ENCODE measurements at regions not wholly inside any gene's neighbourhood (a gene's known extent, or its start where the extent isn't known, plus 50 kb on each side); places are given as distances from the start of the nearest gene placed in this dataset.

GRCh38 chr2:158741625-158742024 lies 53.5 kb upstream of the DAPL1 start:
- Mint-ChIP-seq H3K4me1 (peaks cover 0 to 5% of the 10 kb centered on the region in 2 donors), H3K9me3 (no peaks in the 10 kb centered on the region), H3K27ac (no peak overlapping the region), H3K4me3 (no peak overlapping the region), H3K36me3 (no peaks in the 10 kb centered on the region), H3K27me3 (ENCODE audit: low read depth in 2 of 2) (peaks cover 11 to 23% of the 10 kb centered on the region in 2 donors)
- ATAC-seq (no peak), DNase-seq (no peak)
- no peaks in the 10 kb centered on the region for H3K9me3 ChIP-seq (ENCODE audit: control insufficient read depth, insufficient read depth, low read length)
- intact Hi-C loops (cut with micrococcal nuclease), result no loop called here
- H3K27me3 ChIP-seq (ENCODE audit: control insufficient read depth, insufficient read depth, low read length), result no peaks in the 10 kb centered on the region
- no peaks in the 10 kb centered on the region for H3K36me3 ChIP-seq (ENCODE audit: control insufficient read depth, insufficient read depth, low read length)
- TF ChIP-seq CTCF (IDR thresholded peaks at IDR 0.05), result no peak
- no peaks in the 10 kb centered on the region for H3K4me1 ChIP-seq (ENCODE audit: control insufficient read depth, insufficient read depth, low read length)
- no peak overlapping the region for H3K27ac ChIP-seq (ENCODE audit: low read length)
- H3K4me3 ChIP-seq (ENCODE audit: low read length), result no peak overlapping the region
- WGBS (ENCODE audit: insufficient coverage), result 93% methylated on average over 8 of the region's 8 CpGs

- H3K36me3 ChIP-seq (ENCODE audit: control insufficient read depth, insufficient read depth, low read length), result no peaks in the 10 kb centered on the region
- intact Hi-C loops (cut with micrococcal nuclease), result no loop called here
- H3K4me3 Mint-ChIP-seq, result no peak overlapping the region
- H3K27me3 ChIP-seq (ENCODE audit: control insufficient read depth, insufficient read depth, low read length), result no peaks in the 10 kb centered on the region
- peaks cover 10 to 32% of the 10 kb centered on the region in 2 donors for H3K27me3 Mint-ChIP-seq (ENCODE audit: low read depth in 2 of 2)
- WGBS (ENCODE audit: insufficient coverage), result 86% methylated on average over 4 of the region's 4 CpGs
- DNase-seq, result no peak
- H3K36me3 Mint-ChIP-seq, result no peaks in the 10 kb centered on the region
- no peak for TF ChIP-seq CTCF (IDR thresholded peaks at IDR 0.05)
- H3K4me1 Mint-ChIP-seq, result peaks cover 0 to 5% of the 10 kb centered on the region in 2 donors
- H3K9me3 ChIP-seq (ENCODE audit: control insufficient read depth, insufficient read depth, low read length), result no peaks in the 10 kb centered on the region
- H3K4me3 ChIP-seq (ENCODE audit: low read length), result no peak overlapping the region
- H3K27ac ChIP-seq (ENCODE audit: low read length), result no peak overlapping the region
- no peak overlapping the region for H3K27ac Mint-ChIP-seq
- no peaks in the 10 kb centered on the region for H3K9me3 Mint-ChIP-seq
- no peaks in the 10 kb centered on the region for H3K4me1 ChIP-seq (ENCODE audit: control insufficient read depth, insufficient read depth, low read length)
- no peak for ATAC-seq
Measured at GRCh38 chr2:158742536-158742935, 52.6 kb upstream of the DAPL1 start.

GRCh38 chr2:158743466-158743865 lies 51.7 kb upstream of the DAPL1 start:
- intact Hi-C loops (cut with micrococcal nuclease), result no loop called here
- Histone ChIP-seq H3K36me3 (ENCODE audit: control insufficient read depth, insufficient read depth, low read length) (no peaks in the 10 kb centered on the region), H3K27me3 (ENCODE audit: control insufficient read depth, insufficient read depth, low read length) (no peaks in the 10 kb centered on the region), H3K4me3 (ENCODE audit: low read length) (no peak overlapping the region), H3K4me1 (ENCODE audit: control insufficient read depth, insufficient read depth, low read length) (no peaks in the 10 kb centered on the region), H3K9me3 (ENCODE audit: control insufficient read depth, insufficient read depth, low read length) (no peaks in the 10 kb centered on the region), H3K27ac (ENCODE audit: low read length) (no peak overlapping the region)
- peaks cover 10 to 36% of the 10 kb centered on the region in 2 donors for H3K27me3 Mint-ChIP-seq (ENCODE audit: low read depth in 2 of 2)
- TF ChIP-seq CTCF (IDR thresholded peaks at IDR 0.05), result no peak
- 78% methylated on average over 4 of the region's 4 CpGs for whole genome bisulfite sequencing (ENCODE audit: insufficient coverage)
- peaks cover 0 to 5% of the 10 kb centered on the region in 2 donors for H3K4me1 Mint-ChIP-seq
- DNase-seq (no peak), ATAC-seq (no peak)
- no peak overlapping the region for H3K27ac Mint-ChIP-seq
- H3K4me3 Mint-ChIP-seq, result no peak overlapping the region
- H3K36me3 Mint-ChIP-seq, result no peaks in the 10 kb centered on the region
- no peaks in the 10 kb centered on the region for H3K9me3 Mint-ChIP-seq

- Histone ChIP-seq H3K36me3 (ENCODE audit: control insufficient read depth, insufficient read depth, low read length) (no peaks in the 10 kb centered on the region), H3K4me3 (ENCODE audit: low read length) (no peak overlapping the region), H3K27me3 (ENCODE audit: control insufficient read depth, insufficient read depth, low read length) (no peaks in the 10 kb centered on the region), H3K27ac (ENCODE audit: low read length) (no peak overlapping the region), H3K4me1 (ENCODE audit: control insufficient read depth, insufficient read depth, low read length) (no peaks in the 10 kb centered on the region), H3K9me3 (ENCODE audit: control insufficient read depth, insufficient read depth, low read length) (no peaks in the 10 kb centered on the region)
- intact Hi-C loops (cut with micrococcal nuclease), result loop anchor here (2.0 kb wide), 1 partner anchor 719 kb away; no protein-coding TSS in a partner anchor
- no peak for DNase-seq
- peaks cover 0 to 5% of the 10 kb centered on the region in 2 donors for H3K4me1 Mint-ChIP-seq
- ATAC-seq, result no peak
- no peak overlapping the region for H3K27ac Mint-ChIP-seq
- TF ChIP-seq CTCF (IDR thresholded peaks at IDR 0.05), result no peak
- H3K9me3 Mint-ChIP-seq, result no peaks in the 10 kb centered on the region
- no peak overlapping the region for H3K4me3 Mint-ChIP-seq
- H3K27me3 Mint-ChIP-seq (ENCODE audit: low read depth in 2 of 2), result peaks cover 11 to 38% of the 10 kb centered on the region in 2 donors
- H3K36me3 Mint-ChIP-seq, result no peaks in the 10 kb centered on the region
Measured at GRCh38 chr2:158743879-158744278, 51.2 kb upstream of the DAPL1 start.

Measured in natural killer cell (primary cell).